ENCODE measurements at regions not wholly inside any gene's neighbourhood (a gene's known extent, or its start where the extent isn't known, plus 50 kb on each side); places are given as distances from the start of the nearest gene placed in this dataset.
"Not testable (repeated sequence)": the region's sequence is repeated elsewhere in the genome, so short reads cannot be mapped to it uniquely, and the experiment has no call there.

DNA sequence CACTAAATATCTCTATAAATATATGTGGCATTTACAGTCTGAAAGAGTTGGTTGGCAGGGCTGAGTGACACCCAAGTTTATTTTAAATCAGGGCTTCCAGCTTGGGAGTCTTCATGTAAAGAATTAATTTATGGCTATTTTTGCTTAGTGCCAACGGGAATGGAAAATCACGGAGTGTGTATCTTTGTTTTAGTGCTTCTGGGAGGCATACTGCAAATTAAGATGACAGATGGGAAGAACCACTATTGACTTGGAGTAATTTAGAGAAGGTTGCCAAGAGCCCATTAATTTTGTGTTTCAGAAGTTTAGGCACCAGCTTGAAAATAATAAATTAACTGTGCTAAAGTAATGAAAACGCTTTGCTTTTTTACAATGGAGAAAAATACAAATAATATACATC is 135.2 kb downstream of the GPR37 start:
- H3K27me3 ChIP-seq (ENCODE audit: insufficient read depth), result no peaks in the 10 kb centered on the region
- no peaks in the 10 kb centered on the region for H3K36me3 ChIP-seq (ENCODE audit: insufficient read depth)
- no peaks in the 10 kb centered on the region for H4K20me1 ChIP-seq (replicated peaks; ENCODE audit: insufficient read depth)
- TF ChIP-seq ZNF114 (CRISPR knock-in tag; IDR thresholded peaks at IDR 0.05) (no peak), POLR2AphosphoS5 (IDR thresholded peaks at IDR 0.05; ENCODE audit: low read depth) (no peak), ZNF331 (CRISPR knock-in tag; IDR thresholded peaks at IDR 0.05; ENCODE audit: low read depth) (no peak)
- no peaks in the 10 kb centered on the region for H3K79me2 ChIP-seq (replicated peaks; ENCODE audit: insufficient read depth)
- H3K4me2 ChIP-seq, result no peak overlapping the region
- no peaks in the 10 kb centered on the region for H3F3A ChIP-seq (replicated peaks; ENCODE audit: low read depth)
- Mint-ChIP-seq H3K36me3 (ENCODE audit: low read depth) (peaks cover 9% of the 10 kb centered on the region), H3K27ac (no peak overlapping the region), H3K4me3 (no peak overlapping the region), H3K4me1 (peaks cover 1% of the 10 kb centered on the region; the same call in 2 of the 3 replicates), H3K9me3 (peaks cover 7% of the 10 kb centered on the region; the same call in 2 of the 3 replicates), H3K27me3 (ENCODE audit: insufficient read depth, low read depth, poor library complexity) (no peaks in the 10 kb centered on the region)
- peaks cover 7% of the 10 kb centered on the region; the same call in 1 of the 2 replicates for H3K9me2 ChIP-seq (ENCODE audit: insufficient read depth)
- no peak for DNase-seq (ENCODE audit: low spot score)
- ATAC-seq, result no peak
- no peak overlapping the region for H3K27ac ChIP-seq (ENCODE audit: low read depth)
- H3K4me1 ChIP-seq (ENCODE audit: insufficient read depth), result no peaks in the 10 kb centered on the region
- no peak overlapping the region for H2AFZ ChIP-seq
- no peak overlapping the region for H3K4me3 ChIP-seq

DNA sequence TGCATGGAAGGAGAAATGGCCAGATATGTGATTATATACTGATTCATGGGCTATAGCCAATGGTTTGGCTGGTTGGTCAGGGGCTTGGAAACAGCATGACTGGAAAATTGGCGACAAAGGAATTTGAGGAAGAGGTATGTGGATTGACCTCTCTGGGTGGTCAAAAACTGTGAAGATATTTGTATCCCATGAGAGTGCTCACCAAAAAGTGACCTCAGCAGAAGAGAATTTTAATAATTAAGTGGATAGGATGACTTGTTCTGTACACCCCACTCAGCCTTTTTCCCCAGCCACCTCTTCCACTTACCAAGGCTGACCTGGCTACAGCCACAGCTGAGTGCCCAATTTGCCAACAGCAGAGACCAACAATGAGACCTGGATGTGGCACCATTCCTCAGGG is 146.7 kb downstream of the GPR37 start:
- Mint-ChIP-seq H3K4me3 (no peak overlapping the region), H3K4me1 (no peaks in the 10 kb centered on the region), H3K9me3 (no peaks in the 10 kb centered on the region; the same call in 2 of the 3 replicates), H3K27ac (no peak overlapping the region), H3K27me3 (ENCODE audit: insufficient read depth, low read depth, poor library complexity) (no peaks in the 10 kb centered on the region), H3K36me3 (ENCODE audit: low read depth) (no peaks in the 10 kb centered on the region)
- no peak overlapping the region for H3K4me2 ChIP-seq
- no peak for ATAC-seq
- no peak overlapping the region for H3K4me3 ChIP-seq
- H3K27ac ChIP-seq (ENCODE audit: low read depth), result no peak overlapping the region
- H3K9me2 ChIP-seq (ENCODE audit: insufficient read depth), result peaks cover 14% of the 10 kb centered on the region; the same call in 1 of the 2 replicates
- no peaks in the 10 kb centered on the region for H3K36me3 ChIP-seq (ENCODE audit: insufficient read depth)
- H3F3A ChIP-seq (replicated peaks; ENCODE audit: low read depth), result no peaks in the 10 kb centered on the region
- H3K27me3 ChIP-seq (ENCODE audit: insufficient read depth), result no peaks in the 10 kb centered on the region
- no peaks in the 10 kb centered on the region for H3K79me2 ChIP-seq (replicated peaks; ENCODE audit: insufficient read depth)
- no peak for DNase-seq (ENCODE audit: low spot score)
- no peaks in the 10 kb centered on the region for H4K20me1 ChIP-seq (replicated peaks; ENCODE audit: insufficient read depth)
- H3K4me1 ChIP-seq (ENCODE audit: insufficient read depth), result no peaks in the 10 kb centered on the region
- TF ChIP-seq ZNF331 (CRISPR knock-in tag; IDR thresholded peaks at IDR 0.05; ENCODE audit: low read depth), result no peak
- no peak for TF ChIP-seq CREB1 (CRISPR knock-in tag; IDR thresholded peaks at IDR 0.05; ENCODE audit: low read depth)
- TF ChIP-seq EZH2 (IDR thresholded peaks at IDR 0.05; ENCODE audit: low read depth, unreplicated experiment), result no peak
- TF ChIP-seq STAT1 (IDR thresholded peaks at IDR 0.05; ENCODE audit: unreplicated experiment), result no peak
- TF ChIP-seq, protein P1, sequence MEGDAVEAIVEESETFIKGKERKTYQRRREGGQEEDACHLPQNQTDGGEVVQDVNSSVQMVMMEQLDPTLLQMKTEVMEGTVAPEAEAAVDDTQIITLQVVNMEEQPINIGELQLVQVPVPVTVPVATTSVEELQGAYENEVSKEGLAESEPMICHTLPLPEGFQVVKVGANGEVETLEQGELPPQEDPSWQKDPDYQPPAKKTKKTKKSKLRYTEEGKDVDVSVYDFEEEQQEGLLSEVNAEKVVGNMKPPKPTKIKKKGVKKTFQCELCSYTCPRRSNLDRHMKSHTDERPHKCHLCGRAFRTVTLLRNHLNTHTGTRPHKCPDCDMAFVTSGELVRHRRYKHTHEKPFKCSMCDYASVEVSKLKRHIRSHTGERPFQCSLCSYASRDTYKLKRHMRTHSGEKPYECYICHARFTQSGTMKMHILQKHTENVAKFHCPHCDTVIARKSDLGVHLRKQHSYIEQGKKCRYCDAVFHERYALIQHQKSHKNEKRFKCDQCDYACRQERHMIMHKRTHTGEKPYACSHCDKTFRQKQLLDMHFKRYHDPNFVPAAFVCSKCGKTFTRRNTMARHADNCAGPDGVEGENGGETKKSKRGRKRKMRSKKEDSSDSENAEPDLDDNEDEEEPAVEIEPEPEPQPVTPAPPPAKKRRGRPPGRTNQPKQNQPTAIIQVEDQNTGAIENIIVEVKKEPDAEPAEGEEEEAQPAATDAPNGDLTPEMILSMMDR (conservative IDR thresholded peaks at IDR 0.05; ENCODE audit: low read depth in 2 of 2), result no peak
- TF ChIP-seq NANOG (IDR thresholded peaks at IDR 0.05; ENCODE audit: borderline replicate concordance), result no peak
- TF ChIP-seq ZNF114 (CRISPR knock-in tag; IDR thresholded peaks at IDR 0.05), result no peak
- TF ChIP-seq, protein P2, sequence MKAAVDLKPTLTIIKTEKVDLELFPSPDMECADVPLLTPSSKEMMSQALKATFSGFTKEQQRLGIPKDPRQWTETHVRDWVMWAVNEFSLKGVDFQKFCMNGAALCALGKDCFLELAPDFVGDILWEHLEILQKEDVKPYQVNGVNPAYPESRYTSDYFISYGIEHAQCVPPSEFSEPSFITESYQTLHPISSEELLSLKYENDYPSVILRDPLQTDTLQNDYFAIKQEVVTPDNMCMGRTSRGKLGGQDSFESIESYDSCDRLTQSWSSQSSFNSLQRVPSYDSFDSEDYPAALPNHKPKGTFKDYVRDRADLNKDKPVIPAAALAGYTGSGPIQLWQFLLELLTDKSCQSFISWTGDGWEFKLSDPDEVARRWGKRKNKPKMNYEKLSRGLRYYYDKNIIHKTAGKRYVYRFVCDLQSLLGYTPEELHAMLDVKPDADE (IDR thresholded peaks at IDR 0.05), result no peak
- no peak overlapping the region for H2AFZ ChIP-seq

DNA sequence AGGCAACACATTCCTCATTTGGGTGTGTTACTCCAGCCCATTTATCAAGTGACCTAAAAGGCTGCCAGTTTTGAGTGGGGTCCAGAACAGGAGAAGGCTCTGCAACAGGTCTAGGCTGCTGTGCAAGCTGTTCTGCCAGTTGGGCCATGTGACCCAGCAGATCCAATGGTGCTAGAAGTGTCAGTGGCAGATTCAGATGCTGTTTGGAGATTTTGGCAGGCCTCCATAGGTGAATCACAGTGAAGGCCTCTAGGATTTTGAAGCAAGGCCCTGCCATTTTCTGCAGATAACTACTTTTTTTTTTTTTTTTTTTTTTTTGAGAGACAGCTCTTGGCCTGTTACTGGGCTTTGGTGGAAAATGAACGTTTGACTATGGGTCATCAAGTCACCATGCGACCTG is 147.5 kb downstream of the GPR37 start:
- H3K9me3 Mint-ChIP-seq; H3K4me1 ChIP-seq (ENCODE audit: insufficient read depth); H3F3A ChIP-seq (replicated peaks; ENCODE audit: low read depth); DNase-seq (ENCODE audit: low spot score); H3K27me3 Mint-ChIP-seq (ENCODE audit: insufficient read depth, low read depth, poor library complexity); H3K36me3 ChIP-seq (ENCODE audit: insufficient read depth); H3K4me3 ChIP-seq; H2AFZ ChIP-seq; H3K4me3 Mint-ChIP-seq; H3K27ac Mint-ChIP-seq; H3K27ac ChIP-seq (ENCODE audit: low read depth); H3K4me2 ChIP-seq; H3K27me3 ChIP-seq (ENCODE audit: insufficient read depth); ATAC-seq; H3K36me3 Mint-ChIP-seq (ENCODE audit: low read depth); H4K20me1 ChIP-seq (replicated peaks; ENCODE audit: insufficient read depth); H3K4me1 Mint-ChIP-seq; H3K79me2 ChIP-seq (replicated peaks; ENCODE audit: insufficient read depth): not testable (repeated sequence)
- peaks cover 14% of the 10 kb centered on the region; the same call in 1 of the 2 replicates for H3K9me2 ChIP-seq (ENCODE audit: insufficient read depth)

Data from GM23338 (cell line).